Muscle layer of colon (tissue), 2 donors: ENCODE measurements at regions not wholly inside any gene's neighbourhood (a gene's known extent, or its start where the extent isn't known, plus 50 kb on each side); places are given as distances from the start of the nearest gene placed in this dataset.

ENCODE experiments used
- H3K27ac ChIP-seq: one replicate; pipeline ENCODE4 v1.7.0; 2013; ENCODE audit warnings: low read depth, mild to moderate bottlenecking, low read length, moderate library complexity
- H3K27me3 ChIP-seq, 2 donors: one replicate each; pipeline ENCODE4 v1.7.0; 2013; ENCODE audit warnings: low read length in 2 of 2, mild to moderate bottlenecking in 2 of 2; ENCODE audit not compliant: insufficient read depth in 2 of 2, control insufficient read depth in 1 of 2
- H3K36me3 ChIP-seq: one replicate; pipeline ENCODE4 v1.7.0; 2013; ENCODE audit warnings: mild to moderate bottlenecking, low read length; ENCODE audit not compliant: insufficient read depth
- H3K4me1 ChIP-seq: one replicate; pipeline ENCODE4 v1.7.0; 2013; ENCODE audit warnings: mild to moderate bottlenecking, low read length; ENCODE audit not compliant: insufficient read depth
- H3K4me3 ChIP-seq, 2 donors: one replicate each; pipeline ENCODE4 v1.7.0; 2013; ENCODE audit warnings: low read length in 2 of 2, low read depth in 1 of 2, mild to moderate bottlenecking in 1 of 2, moderate library complexity in 1 of 2
- H3K9ac ChIP-seq: one replicate; pipeline ENCODE4 v1.7.0; 2013; ENCODE audit warnings: low read length
- H3K9me3 ChIP-seq: one replicate; pipeline ENCODE4 v1.7.0; 2013; ENCODE audit warnings: mild to moderate bottlenecking, low read length
- donor health status: abdominal sarcoma.
- donor health status: Adenocarcinoma of cecum.

- no peaks in the 10 kb centered on the region for H3K9me3 ChIP-seq
- no peaks in the 10 kb centered on the region for H3K4me1 ChIP-seq
- H3K36me3 ChIP-seq: no peaks in the 10 kb centered on the region
- no peak overlapping the region for H3K9ac ChIP-seq
- no peaks in the 10 kb centered on the region for H3K27me3 ChIP-seq
- H3K4me3 ChIP-seq: no peak overlapping the region
- no peak overlapping the region for H3K27ac ChIP-seq
Measured at GRCh38 chr1:95562230-95562629, 328.2 kb downstream of the RWDD3 start.

- Histone ChIP-seq H3K36me3 (no peaks in the 10 kb centered on the region), H3K27me3 (no peaks in the 10 kb centered on the region), H3K4me3 (no peak overlapping the region), H3K9me3 (no peaks in the 10 kb centered on the region), H3K9ac (no peak overlapping the region), H3K4me1 (no peaks in the 10 kb centered on the region), H3K27ac (no peak overlapping the region)
Measured at GRCh38 chr1:95572002-95572401, 338.0 kb downstream of the RWDD3 start.

GRCh38 chr1:95572962-95573361 lies 339.0 kb downstream of the RWDD3 start:
- Histone ChIP-seq H3K9ac (no peak overlapping the region), H3K36me3 (no peaks in the 10 kb centered on the region), H3K27ac (no peak overlapping the region), H3K27me3 (no peaks in the 10 kb centered on the region), H3K9me3 (no peaks in the 10 kb centered on the region), H3K4me1 (no peaks in the 10 kb centered on the region), H3K4me3 (no peak overlapping the region)

GRCh38 chr1:95575291-95575690 lies 341.3 kb downstream of the RWDD3 start:
- H3K4me1 ChIP-seq: no peaks in the 10 kb centered on the region

GRCh38 chr1:95578462-95578861 lies 344.5 kb downstream of the RWDD3 start:
- Histone ChIP-seq H3K4me3 (no peak overlapping the region), H3K4me1 (no peaks in the 10 kb centered on the region), H3K9me3 (no peaks in the 10 kb centered on the region), H3K36me3 (no peaks in the 10 kb centered on the region), H3K9ac (no peak overlapping the region), H3K27me3 (no peaks in the 10 kb centered on the region), H3K27ac (no peak overlapping the region)

More at GRCh38 chr1:95575291-95575690, 341.3 kb downstream of the RWDD3 start:
- Histone ChIP-seq H3K9ac (no peak overlapping the region), H3K27me3 (no peaks in the 10 kb centered on the region), H3K4me3 (no peak overlapping the region), H3K9me3 (no peaks in the 10 kb centered on the region), H3K36me3 (no peaks in the 10 kb centered on the region), H3K27ac (no peak overlapping the region)

GRCh38 chr1:95582191-95582590 lies 348.2 kb downstream of the RWDD3 start:
- H3K36me3 ChIP-seq: no peaks in the 10 kb centered on the region
- no peak overlapping the region for H3K27ac ChIP-seq
- H3K9ac ChIP-seq: no peak overlapping the region

GRCh38 chr1:95582746-95583145 lies 348.7 kb downstream of the RWDD3 start:
- no peaks in the 10 kb centered on the region for H3K9me3 ChIP-seq
- no peak overlapping the region for H3K27ac ChIP-seq
- no peaks in the 10 kb centered on the region for H3K36me3 ChIP-seq
- H3K27me3 ChIP-seq: no peaks in the 10 kb centered on the region
- no peak overlapping the region for H3K4me3 ChIP-seq
- H3K4me1 ChIP-seq: no peaks in the 10 kb centered on the region
- H3K9ac ChIP-seq: no peak overlapping the region

More at GRCh38 chr1:95582191-95582590, 348.2 kb downstream of the RWDD3 start:
- H3K4me1 ChIP-seq: no peaks in the 10 kb centered on the region
- H3K9me3 ChIP-seq: no peaks in the 10 kb centered on the region
- no peaks in the 10 kb centered on the region for H3K27me3 ChIP-seq
- no peak overlapping the region for H3K4me3 ChIP-seq

GRCh38 chr1:95583661-95584210 lies 349.7 kb downstream of the RWDD3 start:
- no peak overlapping the region for H3K9ac ChIP-seq
- H3K27me3 ChIP-seq: no peaks in the 10 kb centered on the region
- H3K9me3 ChIP-seq: no peaks in the 10 kb centered on the region
- no peaks in the 10 kb centered on the region for H3K4me1 ChIP-seq
- H3K4me3 ChIP-seq: no peak overlapping the region
- no peak overlapping the region for H3K27ac ChIP-seq
- no peaks in the 10 kb centered on the region for H3K36me3 ChIP-seq

GRCh38 chr1:95584315-95584714 lies 350.3 kb downstream of the RWDD3 start:
- H3K27me3 ChIP-seq: no peaks in the 10 kb centered on the region
- no peak overlapping the region for H3K9ac ChIP-seq
- H3K36me3 ChIP-seq: no peaks in the 10 kb centered on the region
- H3K4me1 ChIP-seq: no peaks in the 10 kb centered on the region
- H3K9me3 ChIP-seq: no peaks in the 10 kb centered on the region
- no peak overlapping the region for H3K4me3 ChIP-seq
- no peak overlapping the region for H3K27ac ChIP-seq

- Histone ChIP-seq H3K27me3 (no peaks in the 10 kb centered on the region), H3K4me1 (no peaks in the 10 kb centered on the region), H3K36me3 (no peaks in the 10 kb centered on the region), H3K4me3 (no peak overlapping the region), H3K9me3 (no peaks in the 10 kb centered on the region), H3K27ac (no peak overlapping the region), H3K9ac (no peak overlapping the region)
Measured at GRCh38 chr1:95604771-95605170, 370.8 kb downstream of the RWDD3 start.

GRCh38 chr1:95614197-95614596 lies 380.2 kb downstream of the RWDD3 start:
- H3K4me1 ChIP-seq: no peaks in the 10 kb centered on the region
- no peak overlapping the region for H3K9ac ChIP-seq
- no peaks in the 10 kb centered on the region for H3K36me3 ChIP-seq
- H3K9me3 ChIP-seq: peaks cover 3% of the 10 kb centered on the region
- H3K27ac ChIP-seq: no peak overlapping the region
- no peaks in the 10 kb centered on the region for H3K27me3 ChIP-seq
- no peak overlapping the region for H3K4me3 ChIP-seq

GRCh38 chr1:95615421-95615820 lies 381.4 kb downstream of the RWDD3 start:
- no peaks in the 10 kb centered on the region for H3K27me3 ChIP-seq
- H3K4me1 ChIP-seq: no peaks in the 10 kb centered on the region
- H3K36me3 ChIP-seq: no peaks in the 10 kb centered on the region
- no peak overlapping the region for H3K4me3 ChIP-seq
- peaks cover 3% of the 10 kb centered on the region for H3K9me3 ChIP-seq
- no peak overlapping the region for H3K9ac ChIP-seq
- H3K27ac ChIP-seq: no peak overlapping the region
